ENCODE measurements at regions not wholly inside any gene's neighbourhood (a gene's known extent, or its start where the extent isn't known, plus 50 kb on each side); places are given as distances from the start of the nearest gene placed in this dataset.

DNA sequence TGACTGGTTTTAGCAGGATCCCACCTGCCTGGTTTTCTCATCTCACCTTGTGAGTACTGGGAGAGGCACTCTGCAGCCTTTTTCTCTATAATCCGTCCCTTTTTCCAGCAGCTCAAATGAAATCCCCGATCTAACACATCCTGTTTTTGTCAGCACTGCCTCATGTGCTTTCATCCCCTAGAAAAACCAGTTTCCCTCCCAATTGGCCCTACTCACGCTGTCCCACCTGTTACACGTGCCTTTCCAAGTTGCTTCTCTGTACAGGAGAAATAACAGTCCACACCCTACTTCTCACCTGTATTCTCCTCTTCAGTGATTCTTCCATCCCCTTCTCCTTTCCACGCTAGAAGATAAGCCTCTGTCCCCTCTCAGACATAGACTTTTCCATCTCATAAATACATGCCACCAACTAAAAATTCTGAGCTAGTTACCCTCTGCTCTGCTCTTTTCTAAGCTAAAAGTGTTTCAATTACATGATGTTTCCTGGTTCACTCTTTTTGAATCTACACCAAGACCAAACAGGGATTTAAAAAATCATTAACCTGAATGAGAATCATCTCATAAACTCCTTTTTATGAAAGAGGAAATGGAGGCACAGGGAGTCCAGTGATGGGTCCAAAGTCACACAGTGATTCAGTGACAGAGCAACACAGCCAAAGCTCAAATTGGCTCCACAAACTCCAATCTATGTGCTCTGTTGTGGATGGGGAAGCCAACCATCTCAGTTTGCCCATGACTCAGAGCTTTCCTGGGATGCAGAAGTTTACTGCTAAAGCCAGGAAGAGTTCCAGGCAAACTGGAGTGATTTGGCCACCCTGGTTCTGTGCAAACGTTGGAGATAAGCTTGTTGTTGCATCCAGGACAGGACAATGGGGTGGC lies 240.0 kb upstream of the TMEM132C start:
- Histone ChIP-seq H3K4me2 (ENCODE audit: control insufficient read depth, insufficient read depth) (no peak overlapping the region), H3K9ac (ENCODE audit: control insufficient read depth, insufficient read depth, low read length) (no peak overlapping the region), H3K4me3 (no peak overlapping the region), H3K79me2 (ENCODE audit: control insufficient read depth, insufficient read depth, low read length) (no peaks in the 10 kb centered on the region), H3K27me3 (replicated peaks in 1 of 2; ENCODE audit: control insufficient read depth in 2 of 2, insufficient read depth in 2 of 2, low read length in 1 of 2) (no peaks in the 10 kb centered on the region), H2AFZ (ENCODE audit: control insufficient read depth, low read depth, low read length) (no peak overlapping the region), H3K27ac (ENCODE audit: control insufficient read depth, insufficient read depth) (no peak overlapping the region), H3K36me3 (ENCODE audit: control insufficient read depth in 2 of 2, insufficient read depth in 2 of 2, low read length in 1 of 2) (no peaks in the 10 kb centered on the region), H3K9me3 (replicated peaks; ENCODE audit: control insufficient read depth, insufficient read depth, low read length) (no peaks in the 10 kb centered on the region; the same call in 2 of the 3 replicates), H4K20me1 (ENCODE audit: control insufficient read depth, insufficient read depth) (no peaks in the 10 kb centered on the region), H3K4me1 (ENCODE audit: control insufficient read depth, insufficient read depth, low read length) (no peaks in the 10 kb centered on the region)
- WGBS (ENCODE audit: insufficient coverage, insufficient replicate concordance, low lambda C conversion rate, missing lambda C conversion rate), result under 1% methylated on average over 6 of the region's 6 CpGs
- FAIRE-seq, result no peak
- no peak for ATAC-seq
- ChIA-PET SMC1A (ENCODE audit: uncharacterized antibody, unreplicated experiment) (no interaction called here), POLR2A (no interaction called here), RAD21 (ENCODE audit: unreplicated experiment) (no interaction called here), CTCF (interaction anchor here (1.3 kb wide), 1 partner anchor 42 kb away, joined by 3 read pairs; no protein-coding TSS in a partner anchor)
- no TSS peak for BruUV-seq (replicated peaks)
- TF ChIP-seq ZZZ3 (IDR thresholded peaks at IDR 0.05; ENCODE audit: control insufficient read depth, insufficient read length, low read depth), result no peak
- TF ChIP-seq, protein P1, sequence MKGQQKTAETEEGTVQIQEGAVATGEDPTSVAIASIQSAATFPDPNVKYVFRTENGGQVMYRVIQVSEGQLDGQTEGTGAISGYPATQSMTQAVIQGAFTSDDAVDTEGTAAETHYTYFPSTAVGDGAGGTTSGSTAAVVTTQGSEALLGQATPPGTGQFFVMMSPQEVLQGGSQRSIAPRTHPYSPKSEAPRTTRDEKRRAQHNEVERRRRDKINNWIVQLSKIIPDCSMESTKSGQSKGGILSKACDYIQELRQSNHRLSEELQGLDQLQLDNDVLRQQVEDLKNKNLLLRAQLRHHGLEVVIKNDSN (IDR thresholded peaks at IDR 0.05; ENCODE audit: borderline replicate concordance, extremely low read length, insufficient read depth, low read depth, low read length), result no peak
- TF ChIP-seq NFYA (IDR thresholded peaks at IDR 0.05; ENCODE audit: borderline replicate concordance, low read depth, low read length), result no peak
- TF ChIP-seq CHD2 (IDR thresholded peaks at IDR 0.05; ENCODE audit: borderline replicate concordance, low read depth, low read length), result no peak
- no peak for TF ChIP-seq HCFC1 (IDR thresholded peaks at IDR 0.05; ENCODE audit: low read length)
- TF ChIP-seq CREM (IDR thresholded peaks at IDR 0.05; ENCODE audit: low read depth), result no peak
- no peak for TF ChIP-seq NFYB (IDR thresholded peaks at IDR 0.05; ENCODE audit: insufficient read depth, low read depth, low read length)
- TF ChIP-seq MTA2 (IDR thresholded peaks at IDR 0.05; ENCODE audit: low read depth), result no peak
- no peak for TF ChIP-seq RCOR1 (conservative IDR thresholded peaks at IDR 0.05; ENCODE audit: low read depth, low read length)
- TF ChIP-seq CEBPZ (IDR thresholded peaks at IDR 0.05; ENCODE audit: low read depth, low read length), result no peak
- TF ChIP-seq, protein P2, sequence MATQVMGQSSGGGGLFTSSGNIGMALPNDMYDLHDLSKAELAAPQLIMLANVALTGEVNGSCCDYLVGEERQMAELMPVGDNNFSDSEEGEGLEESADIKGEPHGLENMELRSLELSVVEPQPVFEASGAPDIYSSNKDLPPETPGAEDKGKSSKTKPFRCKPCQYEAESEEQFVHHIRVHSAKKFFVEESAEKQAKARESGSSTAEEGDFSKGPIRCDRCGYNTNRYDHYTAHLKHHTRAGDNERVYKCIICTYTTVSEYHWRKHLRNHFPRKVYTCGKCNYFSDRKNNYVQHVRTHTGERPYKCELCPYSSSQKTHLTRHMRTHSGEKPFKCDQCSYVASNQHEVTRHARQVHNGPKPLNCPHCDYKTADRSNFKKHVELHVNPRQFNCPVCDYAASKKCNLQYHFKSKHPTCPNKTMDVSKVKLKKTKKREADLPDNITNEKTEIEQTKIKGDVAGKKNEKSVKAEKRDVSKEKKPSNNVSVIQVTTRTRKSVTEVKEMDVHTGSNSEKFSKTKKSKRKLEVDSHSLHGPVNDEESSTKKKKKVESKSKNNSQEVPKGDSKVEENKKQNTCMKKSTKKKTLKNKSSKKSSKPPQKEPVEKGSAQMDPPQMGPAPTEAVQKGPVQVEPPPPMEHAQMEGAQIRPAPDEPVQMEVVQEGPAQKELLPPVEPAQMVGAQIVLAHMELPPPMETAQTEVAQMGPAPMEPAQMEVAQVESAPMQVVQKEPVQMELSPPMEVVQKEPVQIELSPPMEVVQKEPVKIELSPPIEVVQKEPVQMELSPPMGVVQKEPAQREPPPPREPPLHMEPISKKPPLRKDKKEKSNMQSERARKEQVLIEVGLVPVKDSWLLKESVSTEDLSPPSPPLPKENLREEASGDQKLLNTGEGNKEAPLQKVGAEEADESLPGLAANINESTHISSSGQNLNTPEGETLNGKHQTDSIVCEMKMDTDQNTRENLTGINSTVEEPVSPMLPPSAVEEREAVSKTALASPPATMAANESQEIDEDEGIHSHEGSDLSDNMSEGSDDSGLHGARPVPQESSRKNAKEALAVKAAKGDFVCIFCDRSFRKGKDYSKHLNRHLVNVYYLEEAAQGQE (IDR thresholded peaks at IDR 0.05; ENCODE audit: low read depth, low read length), result no peak
- TF ChIP-seq NR2C2 (IDR thresholded peaks at IDR 0.05; ENCODE audit: borderline replicate concordance, control insufficient read depth, insufficient read length, low read depth), result no peak
- TF ChIP-seq SIX5 (IDR thresholded peaks at IDR 0.05; ENCODE audit: low read depth, low read length, severe bottlenecking), result no peak
- no peak for TF ChIP-seq EZH2 (IDR thresholded peaks at IDR 0.05; ENCODE audit: borderline replicate concordance, control insufficient read depth, low read depth, low read length)
- in situ Hi-C loops (cut with MboI) (no loop called here), intact Hi-C loops (cut with micrococcal nuclease; ENCODE audit: unreplicated experiment) (no loop called here)
- DNase-seq (ENCODE audit: low read depth, low spot score), result no peak
